SH-SY5Y (cell line): ENCODE measurements at regions not wholly inside any gene's neighbourhood (a gene's known extent, or its start where the extent isn't known, plus 50 kb on each side); places are given as distances from the start of the nearest gene placed in this dataset.

ENCODE experiments used
- GATA2 ChIP-seq: IDR thresholded peaks from 2 replicates; pipeline ENCODE4 v1.6.1; 2011; ENCODE audit warnings: mild to moderate bottlenecking, low read depth, low read length
- GATA3 ChIP-seq: IDR thresholded peaks from 2 replicates; pipeline ENCODE4 v1.6.1; 2011; ENCODE audit warnings: low read depth, mild to moderate bottlenecking, low read length, moderate library complexity

- no peak for TF ChIP-seq GATA3
- no peak for TF ChIP-seq GATA2
Observed at GRCh38 chr20:58133020-58133808, 95.2 kb downstream of the ANKRD60 start.
